ENCODE measurements at regions not wholly inside any gene's neighbourhood (a gene's known extent, or its start where the extent isn't known, plus 50 kb on each side); places are given as distances from the start of the nearest gene placed in this dataset.
"Not testable (repeated sequence)": the region's sequence is repeated elsewhere in the genome, so short reads cannot be mapped to it uniquely, and the experiment has no call there.

- DNase-seq: no peak
These were observed 336.4 kb downstream of the SI start for GRCh38 chr3:164741869-164742268.

GRCh38 chr3:164737174-164737573, 341.1 kb downstream of the SI start:
- no peak for DNase-seq

- no peak for DNase-seq
These were observed 346.1 kb downstream of the SI start for GRCh38 chr3:164732166-164732565.

GRCh38 chr3:164730815-164731360, 347.4 kb downstream of the SI start:
- peak; percentile 15 for DNase-seq

GRCh38 chr3:164723396-164723795, 354.9 kb downstream of the SI start:
- DNase-seq: no peak

- not testable (repeated sequence) for DNase-seq
These were observed 375.5 kb downstream of the SI start for GRCh38 chr3:164702808-164703207.

GRCh38 chr3:164687902-164688301, 390.4 kb downstream of the SI start:
- no peak for DNase-seq

GRCh38 chr3:164687211-164687610, 391.1 kb downstream of the SI start:
- DNase-seq: no peak

GRCh38 chr3:164683489-164683888, 394.8 kb downstream of the SI start:
- DNase-seq: no peak

GRCh38 chr3:164679245-164679644, 399.1 kb downstream of the SI start:
- no peak for DNase-seq

- DNase-seq: no peak
These were observed 401.0 kb downstream of the SI start for GRCh38 chr3:164677317-164677716.

- no peak for DNase-seq
These were observed 404.6 kb downstream of the SI start for GRCh38 chr3:164673738-164674137.

GRCh38 chr3:164658125-164658524, 420.2 kb downstream of the SI start:
- no peak for DNase-seq

GRCh38 chr3:164657631-164658030, 420.7 kb downstream of the SI start:
- no peak for DNase-seq

GRCh38 chr3:164655462-164655861, 422.8 kb downstream of the SI start:
- no peak for DNase-seq

- DNase-seq: no peak
These were observed 437.2 kb downstream of the SI start for GRCh38 chr3:164641071-164641470.

- DNase-seq: no peak
These were observed 437.7 kb downstream of the SI start for GRCh38 chr3:164640591-164640990.

GRCh38 chr3:164620956-164621355, 457.3 kb downstream of the SI start:
- DNase-seq: no peak

GRCh38 chr3:164620423-164620822, 457.9 kb downstream of the SI start:
- DNase-seq: no peak

- DNase-seq: no peak
These were observed 465.5 kb downstream of the SI start for GRCh38 chr3:164612751-164613150.

GRCh38 chr3:164608554-164609276, 469.6 kb downstream of the SI start:
- no peak for DNase-seq

- no peak for DNase-seq
These were observed 473.6 kb downstream of the SI start for GRCh38 chr3:164604687-164605086.

GRCh38 chr3:164577667-164578210, 500.6 kb downstream of the SI start:
- no peak for DNase-seq

- no peak for DNase-seq
These were observed 505.9 kb downstream of the SI start for GRCh38 chr3:164572436-164572835.

GRCh38 chr3:164550857-164551256, 527.4 kb downstream of the SI start:
- no peak for DNase-seq

Data from retina (tissue), 1 donor.